HEK293T (cell line): ENCODE measurements at regions not wholly inside any gene's neighbourhood (a gene's known extent, or its start where the extent isn't known, plus 50 kb on each side); places are given as distances from the start of the nearest gene placed in this dataset.

Experiments
- CTCF ChIA-PET: fragments of 350-600 bp; formaldehyde crosslinking; extraction: SDS; loops from one replicate; lab custom pipeline; 2021; ENCODE audit warnings: antibody characterized with exemption, inconsistent platforms; lab: Yijun Ruan, JAX
- POLR2A ChIA-PET: fragments of 350-600 bp; formaldehyde crosslinking; extraction: SDS; loops from one replicate; lab custom pipeline; 2020; ENCODE audit warnings: antibody characterized with exemption, inconsistent platforms; lab: Yijun Ruan, JAX
- DNase-seq: peaks from one replicate; pipeline ENCODE4 v3.0.0; 2012; ENCODE audit warnings: mixed read lengths; ENCODE audit errors: extremely low spot score
- ARNT ChIP-seq: fragments of 450-650 bp; IDR thresholded peaks from 2 replicates; pipeline ENCODE4 v1.6.1; 2017; ENCODE audit warnings: mild to moderate bottlenecking
- BHLHE40 ChIP-seq: fragments of 450-650 bp; IDR thresholded peaks from 2 replicates; pipeline ENCODE4 v1.6.1; 2016; ENCODE audit warnings: mild to moderate bottlenecking, moderate library complexity, borderline replicate concordance
- CTBP1 ChIP-seq: fragments of 450-650 bp; IDR thresholded peaks from 2 replicates; pipeline ENCODE4 v1.6.1; 2016; ENCODE audit warnings: borderline replicate concordance
- ELF4 ChIP-seq: fragments of 450-650 bp; IDR thresholded peaks from 2 replicates; pipeline ENCODE4 v1.6.1; 2017; ENCODE audit warnings: antibody characterized with exemption
- FOXA1 ChIP-seq: fragments of 450-650 bp; IDR thresholded peaks from 2 replicates; pipeline ENCODE4 v1.6.1; 2016; ENCODE audit warnings: mild to moderate bottlenecking
- FOXK2 ChIP-seq: fragments of 450-650 bp; IDR thresholded peaks from 2 replicates; pipeline ENCODE4 v1.6.1; 2016; ENCODE audit warnings: mild to moderate bottlenecking
- FOXM1 ChIP-seq: fragments of 450-650 bp; IDR thresholded peaks from 2 replicates; pipeline ENCODE4 v1.6.1; 2017; ENCODE audit warnings: mild to moderate bottlenecking, borderline replicate concordance
- HDGF ChIP-seq: fragments of 450-650 bp; IDR thresholded peaks from 2 replicates; pipeline ENCODE4 v1.6.1; 2017; ENCODE audit warnings: antibody characterized with exemption, borderline replicate concordance
- L3MBTL2 ChIP-seq: fragments of 450-650 bp; conservative IDR thresholded peaks from 2 replicates; pipeline ENCODE4 v1.6.1; 2016; ENCODE audit warnings: mild to moderate bottlenecking
- LEF1 ChIP-seq: fragments of 450-650 bp; IDR thresholded peaks from 2 replicates; pipeline ENCODE4 v1.6.1; 2017; ENCODE audit warnings: mild to moderate bottlenecking, borderline replicate concordance
- NFRKB ChIP-seq: fragments of 450-650 bp; IDR thresholded peaks from 2 replicates; pipeline ENCODE4 v1.6.1; 2016; ENCODE audit warnings: mild to moderate bottlenecking, moderate library complexity
- PKNOX1 ChIP-seq: fragments of 450-650 bp; IDR thresholded peaks from 2 replicates; pipeline ENCODE4 v1.6.1; 2016
- SP1 ChIP-seq: fragments of 450-650 bp; IDR thresholded peaks from 2 replicates; pipeline ENCODE4 v1.6.1; 2017
- SUZ12 ChIP-seq: fragments of 450-650 bp; IDR thresholded peaks from 2 replicates; pipeline ENCODE4 v1.6.1; 2016; ENCODE audit warnings: mild to moderate bottlenecking
- TARDBP ChIP-seq: fragments of 450-650 bp; IDR thresholded peaks from 2 replicates; pipeline ENCODE4 v1.6.1; 2016
- ZNF384 ChIP-seq: fragments of 450-650 bp; IDR thresholded peaks from 2 replicates; pipeline ENCODE4 v1.6.1; 2016

GRCh38 chr3:159660901-159661300, 327.7 kb upstream of the IL12A start:
- no peak for TF ChIP-seq NFRKB
- no peak for TF ChIP-seq BHLHE40
- ChIA-PET CTCF (no interaction called here), POLR2A (interaction anchor here (0.6 kb wide), 1 partner anchor 1002 kb away, joined by 3 read pairs; no protein-coding TSS in a partner anchor)
- DNase-seq, result no peak

GRCh38 chr3:159662549-159662948, 326.1 kb upstream of the IL12A start:
- CTCF ChIA-PET, result no interaction called here
- DNase-seq, result no peak
- TF ChIP-seq FOXA1 (no peak), BHLHE40 (no peak), L3MBTL2 (no peak), LEF1 (no peak), NFRKB (no peak), HDGF (no peak), ELF4 (no peak), FOXM1 (no peak), ZNF384 (no peak), CTBP1 (no peak), SP1 (no peak), PKNOX1 (no peak)
- POLR2A ChIA-PET, result no interaction called here

GRCh38 chr3:159664006-159664405, 324.6 kb upstream of the IL12A start:
- CTCF ChIA-PET, result no interaction called here
- TF ChIP-seq PKNOX1 (no peak), TARDBP (no peak), LEF1 (no peak), HDGF (no peak)
- no peak for DNase-seq
- POLR2A ChIA-PET, result no interaction called here

GRCh38 chr3:159664653-159665052, 324.0 kb upstream of the IL12A start:
- no peak for TF ChIP-seq NFRKB
- TF ChIP-seq ELF4, result no peak
- no peak for TF ChIP-seq L3MBTL2
- TF ChIP-seq LEF1, result no peak
- TF ChIP-seq TARDBP, result no peak
- TF ChIP-seq HDGF, result no peak
- TF ChIP-seq FOXM1, result no peak
- TF ChIP-seq BHLHE40, result no peak
- no peak for TF ChIP-seq FOXK2
- no peak for TF ChIP-seq SUZ12
- no peak for TF ChIP-seq FOXA1
- TF ChIP-seq ZNF384, result no peak
- no peak for TF ChIP-seq ARNT
- TF ChIP-seq SP1, result no peak
- no peak for TF ChIP-seq CTBP1
- TF ChIP-seq PKNOX1, result no peak
- ChIA-PET POLR2A (no interaction called here), CTCF (no interaction called here)
- no peak for DNase-seq

GRCh38 chr3:159667261-159667660, 321.4 kb upstream of the IL12A start:
- TF ChIP-seq FOXA1, result no peak
- TF ChIP-seq BHLHE40, result no peak
- no peak for TF ChIP-seq FOXM1
- no peak for TF ChIP-seq FOXK2
- no peak for TF ChIP-seq LEF1
- no peak for TF ChIP-seq PKNOX1
- TF ChIP-seq L3MBTL2, result no peak
- no peak for TF ChIP-seq ELF4
- TF ChIP-seq ARNT, result no peak
- no peak for TF ChIP-seq NFRKB
- CTCF ChIA-PET, result no interaction called here
- DNase-seq, result no peak
- POLR2A ChIA-PET, result no interaction called here

- CTCF ChIA-PET, result no interaction called here
- POLR2A ChIA-PET, result interaction anchor here (0.9 kb wide), 1 partner anchor 112 kb away, joined by 3 read pairs; no protein-coding TSS in a partner anchor
- no peak for TF ChIP-seq FOXK2
- no peak for TF ChIP-seq SP1
- TF ChIP-seq BHLHE40, result no peak
- no peak for TF ChIP-seq NFRKB
- no peak for TF ChIP-seq ARNT
- TF ChIP-seq TARDBP, result no peak
- TF ChIP-seq HDGF, result no peak
- TF ChIP-seq LEF1, result no peak
- TF ChIP-seq FOXA1, result no peak
- no peak for TF ChIP-seq L3MBTL2
- TF ChIP-seq ELF4, result no peak
- no peak for TF ChIP-seq FOXM1
- TF ChIP-seq SUZ12, result no peak
- TF ChIP-seq PKNOX1, result no peak
Observed at GRCh38 chr3:159668461-159668860, 320.2 kb upstream of the IL12A start.

More at GRCh38 chr3:159668461-159668860, 320.2 kb upstream of the IL12A start:
- no peak for DNase-seq
